GM23338 (cell line): ENCODE measurements at regions not wholly inside any gene's neighbourhood (a gene's known extent, or its start where the extent isn't known, plus 50 kb on each side); places are given as distances from the start of the nearest gene placed in this dataset.

Experiments used
- ATAC-seq: fragments of 200-7000 bp; cut with Tn5 transposase; 3 replicates; pipeline ENCODE4 v1.9.1; 2020
- DNase-seq: peaks from one replicate; pipeline ENCODE4 v3.0.0-alpha.2; 2015; ENCODE audit warnings: low spot score
- H2AFZ ChIP-seq: fragments of 200-600 bp; sonication (generic); 2 replicates; pipeline ENCODE4 v1.8.0; 2016; ENCODE audit warnings: antibody characterized with exemption, mild to moderate bottlenecking, moderate library complexity
- H3F3A ChIP-seq: fragments of 200-600 bp; sonication (generic); replicated peaks from 2 replicates; pipeline ENCODE4 v1.8.0; 2017; ENCODE audit warnings: antibody characterized with exemption, mixed run types, low read depth
- H3K27ac ChIP-seq: fragments of 200-600 bp; sonication (generic); 2 replicates; pipeline ENCODE4 v1.6.1; 2016; ENCODE audit warnings: low read depth
- H3K27me3 ChIP-seq: fragments of 200-600 bp; sonication (generic); 2 replicates; pipeline ENCODE4 v1.8.0; 2016; ENCODE audit warnings: mild to moderate bottlenecking, mixed run types, moderate library complexity; ENCODE audit not compliant: insufficient read depth
- H3K36me3 ChIP-seq: fragments of 200-600 bp; sonication (generic); 2 replicates; pipeline ENCODE4 v1.8.0; 2016; ENCODE audit warnings: mild to moderate bottlenecking; ENCODE audit not compliant: insufficient read depth
- H3K4me1 ChIP-seq: fragments of 200-600 bp; sonication (generic); 2 replicates; pipeline ENCODE4 v1.8.0; 2016; ENCODE audit warnings: mild to moderate bottlenecking, moderate library complexity; ENCODE audit not compliant: insufficient read depth
- H3K4me2 ChIP-seq: fragments of 200-600 bp; sonication (generic); 2 replicates; pipeline ENCODE4 v1.7.1; 2017; ENCODE audit warnings: mixed run types
- H3K4me3 ChIP-seq: fragments of 200-600 bp; sonication (generic); 2 replicates; pipeline ENCODE4 v1.6.1; 2016; ENCODE audit warnings: mixed run types
- H3K79me2 ChIP-seq: fragments of 200-600 bp; sonication (generic); replicated peaks from 2 replicates; pipeline ENCODE4 v1.8.0; 2017; ENCODE audit warnings: mild to moderate bottlenecking; ENCODE audit not compliant: insufficient read depth
- H3K9me2 ChIP-seq: fragments of 200-600 bp; sonication (generic); 2 replicates; pipeline ENCODE4 v1.8.0; 2017; ENCODE audit not compliant: insufficient read depth
- H4K20me1 ChIP-seq: fragments of 200-600 bp; sonication (generic); replicated peaks from 2 replicates; pipeline ENCODE4 v1.8.0; 2017; ENCODE audit warnings: mild to moderate bottlenecking; ENCODE audit not compliant: insufficient read depth
- H3K27ac Mint-ChIP-seq: 2 replicates; pipeline ENCODE4 v1.8.0; 2020; ENCODE audit warnings: inconsistent platforms, mild to moderate bottlenecking, moderate library complexity, mixed read lengths
- H3K27me3 Mint-ChIP-seq: 3 replicates; pipeline ENCODE4 v1.8.0; 2022; ENCODE audit warnings: low read depth, mild to moderate bottlenecking, moderate library complexity, mixed read lengths, inconsistent platforms; ENCODE audit not compliant: insufficient read depth, poor library complexity
- H3K36me3 Mint-ChIP-seq: 3 replicates; pipeline ENCODE4 v1.8.0; 2021; ENCODE audit warnings: low read depth, mild to moderate bottlenecking, inconsistent platforms, moderate library complexity, mixed read lengths
- H3K4me1 Mint-ChIP-seq: 3 replicates; pipeline ENCODE4 v1.8.0; 2020; ENCODE audit warnings: mild to moderate bottlenecking, inconsistent platforms, mixed read lengths
- H3K4me3 Mint-ChIP-seq: 3 replicates; pipeline ENCODE4 v1.8.0; 2021; ENCODE audit warnings: moderate library complexity, mild to moderate bottlenecking, inconsistent platforms, mixed read lengths
- H3K9me3 Mint-ChIP-seq: 3 replicates; pipeline ENCODE4 v1.8.0; 2020; ENCODE audit warnings: moderate library complexity, mild to moderate bottlenecking, inconsistent platforms, mixed read lengths
- CREB1 ChIP-seq: fragments of 250-450 bp; sonication (Bioruptor Pico); IDR thresholded peaks from 2 replicates; pipeline ENCODE4 v1.5.0; 2020; ENCODE audit warnings: low read depth, mild to moderate bottlenecking, moderate library complexity
- ETS1 ChIP-seq: IDR thresholded peaks from 2 replicates; pipeline ENCODE4 v1.6.1; 2016; ENCODE audit warnings: antibody characterized with exemption
- JUNB ChIP-seq: IDR thresholded peaks from one replicate; pipeline ENCODE4 v1.6.1; 2016; ENCODE audit warnings: antibody characterized with exemption; ENCODE audit not compliant: unreplicated experiment
- NANOG ChIP-seq: IDR thresholded peaks from 2 replicates; pipeline ENCODE4 v1.6.1; 2016; ENCODE audit warnings: antibody characterized with exemption, borderline replicate concordance
- POLR2AphosphoS5 ChIP-seq: IDR thresholded peaks from 2 replicates; pipeline ENCODE4 v1.6.1; 2016; ENCODE audit warnings: antibody characterized with exemption, low read depth
- REST ChIP-seq: IDR thresholded peaks from one replicate; pipeline ENCODE4 v1.6.1; 2018; ENCODE audit warnings: antibody characterized with exemption; ENCODE audit not compliant: unreplicated experiment
- STAT1 ChIP-seq: IDR thresholded peaks from one replicate; pipeline ENCODE4 v1.6.1; 2016; ENCODE audit warnings: antibody characterized with exemption; ENCODE audit not compliant: unreplicated experiment
- ZNF114 ChIP-seq: fragments of 250-450 bp; sonication (Bioruptor Pico); IDR thresholded peaks from 2 replicates; pipeline ENCODE4 v1.5.0; 2020; ENCODE audit warnings: mild to moderate bottlenecking, moderate library complexity

GRCh38 chr9:8261737-8262136 lies 462.2 kb upstream of the DMAC1 start (continued):
- TF ChIP-seq REST = no peak
- no peak for TF ChIP-seq NANOG
- TF ChIP-seq STAT1 = no peak
- no peak for TF ChIP-seq JUNB
- no peak for TF ChIP-seq ZNF114 (CRISPR knock-in tag)
- TF ChIP-seq CREB1 (CRISPR knock-in tag) = no peak

- H3K4me3 ChIP-seq = no peak overlapping the region
- no peaks in the 10 kb centered on the region for H3F3A ChIP-seq
- Mint-ChIP-seq H3K4me1 (peaks cover 10% of the 10 kb centered on the region), H3K27ac (no peak overlapping the region), H3K9me3 (no peaks in the 10 kb centered on the region), H3K27me3 (peaks cover 4% of the 10 kb centered on the region), H3K36me3 (no peaks in the 10 kb centered on the region), H3K4me3 (no peak overlapping the region)
- 0 out of 2 replicates have a peak, but pooled peaks cover 6% of the 10 kb centered on the region for H3K9me2 ChIP-seq
- ATAC-seq = peak; percentile 77
- 0 out of 2 replicates have a peak, but pooled peaks cover 4% of the 10 kb centered on the region for H3K4me1 ChIP-seq
- no peak overlapping the region for H3K4me2 ChIP-seq
- DNase-seq = peak; percentile 15
- H2AFZ ChIP-seq = no peak overlapping the region
- H4K20me1 ChIP-seq = no peaks in the 10 kb centered on the region
- no peak overlapping the region for H3K27ac ChIP-seq
- no peaks in the 10 kb centered on the region for H3K36me3 ChIP-seq
- TF ChIP-seq REST = no peak
- TF ChIP-seq ETS1 = no peak
- no peak for TF ChIP-seq POLR2AphosphoS5
- no peak for TF ChIP-seq JUNB
- no peaks in the 10 kb centered on the region for H3K79me2 ChIP-seq
- no peaks in the 10 kb centered on the region for H3K27me3 ChIP-seq
These were observed 459.4 kb upstream of the DMAC1 start for GRCh38 chr9:8259028-8259427.
